EH (cell line): ENCODE measurements at regions not wholly inside any gene's neighbourhood (a gene's known extent, or its start where the extent isn't known, plus 50 kb on each side); places are given as distances from the start of the nearest gene placed in this dataset.

Experiments used
- DNase-seq: peaks from one replicate; pipeline ENCODE4 v3.0.0-alpha.2; 2015; ENCODE audit warnings: low read depth

GRCh38 chrX:5528057-5528456, 700.6 kb downstream of the NLGN4X start:
- DNase-seq = no peak

DNA sequence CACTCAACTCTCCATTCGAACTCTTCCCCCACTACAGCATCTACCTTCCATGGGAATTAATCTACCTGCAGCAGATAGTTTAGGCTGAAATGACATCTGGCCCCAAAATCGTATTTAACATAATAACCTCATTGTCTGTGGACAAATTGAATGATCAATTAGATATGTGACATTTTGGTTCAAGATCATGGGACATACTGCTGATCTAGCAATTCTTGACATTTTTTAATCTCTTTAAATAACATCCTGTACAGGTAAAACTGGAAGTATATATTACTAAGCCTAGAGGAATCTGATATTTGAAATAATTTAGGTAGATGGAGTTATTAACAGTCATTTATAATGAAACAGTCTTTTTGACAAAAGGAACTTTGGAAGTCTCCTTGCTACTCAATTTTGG, 702.5 kb downstream of the NLGN4X start:
- DNase-seq = no peak

GRCh38 chrX:5490786-5491563, 737.7 kb downstream of the NLGN4X start:
- DNase-seq = no peak

GRCh38 chrX:5474282-5474681, 754.4 kb downstream of the NLGN4X start:
- DNase-seq = no peak

- DNase-seq = no peak
These were observed 770.3 kb downstream of the NLGN4X start for GRCh38 chrX:5458300-5458842.

- DNase-seq = no peak
These were observed 779.3 kb downstream of the NLGN4X start for GRCh38 chrX:5449323-5449722.

GRCh38 chrX:5431823-5432222, 796.8 kb downstream of the NLGN4X start:
- no peak for DNase-seq

DNA sequence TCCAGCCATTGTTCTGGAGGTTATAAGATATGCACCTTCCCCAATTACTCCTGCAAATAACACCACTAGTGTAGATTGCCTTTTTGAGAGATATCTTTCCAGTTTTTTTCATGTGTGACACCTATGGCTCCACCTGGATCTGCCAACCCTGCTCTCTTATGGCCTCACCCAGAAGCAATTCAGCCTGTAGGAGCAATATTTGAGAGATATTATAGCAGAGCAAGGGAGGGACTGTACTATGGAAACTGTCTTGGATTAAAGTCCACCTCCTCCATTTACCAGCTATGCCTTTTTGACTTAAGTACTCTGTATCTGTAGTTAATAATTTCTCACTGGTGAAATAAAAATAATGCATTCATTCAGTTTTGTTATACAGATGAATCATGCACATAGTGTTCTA, 803.5 kb downstream of the NLGN4X start:
- no peak for DNase-seq

GRCh38 chrX:5417381-5417780, 811.3 kb downstream of the NLGN4X start:
- no peak for DNase-seq

DNA sequence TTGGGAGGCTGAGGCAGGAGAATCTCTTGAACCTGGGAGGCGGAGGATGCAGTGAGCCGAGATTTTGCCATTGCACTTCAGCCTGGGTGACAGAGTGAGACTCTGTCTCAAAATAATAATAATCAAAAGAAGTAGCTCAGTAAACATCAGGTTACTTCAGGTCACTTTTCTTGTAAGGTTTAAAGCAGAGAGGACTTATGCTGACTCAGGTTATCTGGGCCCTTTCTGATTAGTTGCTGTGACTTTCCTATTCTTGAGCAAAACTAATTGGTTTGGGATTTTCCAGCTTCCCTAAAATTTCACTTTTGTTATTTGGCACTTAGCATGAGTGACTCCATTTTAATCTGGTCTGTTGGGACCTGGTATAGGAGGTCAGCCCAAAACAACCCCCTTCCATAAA, 812.9 kb downstream of the NLGN4X start:
- no peak for DNase-seq

GRCh38 chrX:5409106-5409505, 819.6 kb downstream of the NLGN4X start:
- DNase-seq = no peak

GRCh38 chrX:5402461-5402860, 826.2 kb downstream of the NLGN4X start:
- DNase-seq = no peak

- DNase-seq = no peak
These were observed 829.3 kb downstream of the NLGN4X start for GRCh38 chrX:5399403-5399802.

DNA sequence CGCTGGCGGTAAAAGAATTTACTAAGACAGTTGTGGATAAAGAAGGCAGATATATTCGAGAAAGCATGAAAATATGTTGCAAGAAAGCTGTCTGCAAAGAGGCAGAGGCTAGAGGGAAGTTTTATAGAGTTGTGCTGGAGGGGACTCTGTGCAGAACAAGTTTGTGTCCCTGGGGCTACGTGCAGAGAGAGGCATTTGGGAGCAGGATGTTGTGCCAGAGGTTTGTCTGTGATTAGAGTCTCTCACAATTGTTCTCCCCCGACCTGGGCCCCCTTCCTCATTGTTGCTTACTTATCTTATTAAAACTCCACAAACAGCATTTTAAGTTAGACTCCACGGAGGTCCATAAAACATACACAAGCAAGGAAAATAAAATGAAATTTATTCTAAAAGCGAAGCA, 831.3 kb downstream of the NLGN4X start:
- no peak for DNase-seq

DNA sequence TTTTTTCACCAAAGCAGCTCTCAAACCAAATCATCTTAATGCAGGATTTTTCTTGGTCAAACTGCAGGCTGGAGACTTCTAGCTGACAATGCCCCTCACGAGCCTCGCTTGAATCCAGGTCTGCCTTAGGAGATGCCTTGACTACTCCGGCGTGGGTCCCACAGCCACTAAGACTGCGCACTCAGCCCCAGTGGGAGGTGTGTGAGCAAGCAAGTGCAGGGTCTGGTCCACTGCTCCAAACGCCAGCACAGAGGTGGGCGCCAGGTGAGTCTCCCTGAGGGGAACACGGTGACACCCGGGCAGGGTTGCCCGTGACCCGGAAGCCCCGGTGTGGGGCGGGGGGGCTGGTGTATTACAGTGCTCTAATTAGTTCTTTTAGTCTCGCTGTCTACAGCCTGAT, 838.3 kb downstream of the NLGN4X start:
- DNase-seq = no peak

DNA sequence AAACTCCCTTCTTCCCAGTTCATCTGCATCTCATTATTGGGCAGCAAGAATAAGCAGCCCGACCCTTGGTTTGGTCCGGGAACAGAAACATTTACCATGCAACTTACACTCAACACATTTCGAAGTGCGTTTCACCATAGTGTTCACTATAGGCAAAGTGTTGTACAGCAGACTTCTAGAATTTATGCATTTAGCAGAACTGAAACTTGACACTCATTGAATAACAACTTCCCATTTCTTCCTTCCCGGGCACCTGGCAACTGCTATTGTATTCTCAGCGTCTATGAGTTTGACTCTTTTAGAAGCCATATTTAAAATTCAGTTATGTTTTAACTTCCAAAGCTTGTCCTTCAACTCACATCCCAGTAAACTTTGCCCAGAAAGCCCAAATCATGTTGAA, 840.6 kb downstream of the NLGN4X start:
- no peak for DNase-seq

- no peak for DNase-seq
These were observed 848.2 kb downstream of the NLGN4X start for GRCh38 chrX:5380426-5380825.

- no peak for DNase-seq
These were observed 886.8 kb downstream of the NLGN4X start for GRCh38 chrX:5341902-5342301.

DNA sequence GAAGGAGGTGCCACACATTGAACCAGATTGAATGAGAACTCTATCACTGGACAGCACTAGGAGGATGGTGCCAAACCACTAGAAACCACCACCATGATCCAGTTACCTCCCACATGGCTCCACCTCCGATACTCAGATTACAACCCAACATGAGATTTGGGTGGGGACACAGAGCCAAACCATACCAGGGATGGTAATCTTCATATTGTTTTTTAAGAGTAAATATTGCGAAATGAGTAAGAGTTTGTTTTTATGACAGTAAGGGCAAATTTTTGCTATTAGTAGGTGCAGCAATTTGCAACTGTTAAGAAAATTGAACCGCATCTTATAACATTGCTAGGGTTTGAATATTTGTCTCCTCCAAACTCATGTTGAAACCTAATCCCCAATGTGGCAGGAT, 891.5 kb downstream of the NLGN4X start:
- no peak for DNase-seq

DNA sequence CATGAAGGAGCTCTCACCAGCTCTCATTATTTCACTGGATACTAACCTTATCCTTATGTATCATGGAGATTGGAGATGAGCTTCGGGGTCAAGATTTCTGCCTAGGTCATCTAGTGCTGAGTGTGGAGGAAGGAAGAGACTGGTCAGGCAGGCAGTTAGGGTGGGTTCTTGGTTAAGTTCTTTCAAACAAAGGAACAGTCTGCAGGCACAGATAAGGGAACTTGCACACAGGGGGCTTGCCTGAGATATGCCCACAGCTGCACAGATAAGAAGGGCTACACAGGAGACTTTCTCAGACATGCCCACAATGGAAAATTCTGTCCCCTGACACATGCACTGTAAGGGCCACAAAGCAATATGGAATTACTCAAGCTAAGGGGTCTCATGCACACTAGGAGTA, 904.1 kb downstream of the NLGN4X start:
- DNase-seq = no peak

DNA sequence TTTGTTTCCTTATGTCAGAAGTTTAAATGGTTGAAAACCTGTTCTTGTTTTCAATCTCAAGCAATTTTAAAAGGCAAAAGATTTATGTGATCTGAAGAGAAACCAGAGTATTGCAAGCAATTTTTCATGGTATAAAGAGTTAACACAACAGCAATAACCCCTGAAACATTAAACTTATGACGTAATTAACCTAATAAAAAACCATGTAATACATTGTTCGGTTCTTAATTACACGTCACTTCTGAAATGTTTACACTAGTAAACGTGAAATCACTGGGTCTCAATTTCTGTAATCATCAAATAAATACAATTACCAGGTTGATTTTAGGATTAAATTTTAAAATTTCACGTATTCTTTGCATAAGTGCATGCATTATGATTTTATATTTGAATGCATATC, 914.5 kb downstream of the NLGN4X start:
- DNase-seq = no peak

- DNase-seq = no peak
These were observed 921.3 kb downstream of the NLGN4X start for GRCh38 chrX:5307416-5307815.

GRCh38 chrX:5306654-5307121, 922.0 kb downstream of the NLGN4X start:
- DNase-seq = no peak

DNA sequence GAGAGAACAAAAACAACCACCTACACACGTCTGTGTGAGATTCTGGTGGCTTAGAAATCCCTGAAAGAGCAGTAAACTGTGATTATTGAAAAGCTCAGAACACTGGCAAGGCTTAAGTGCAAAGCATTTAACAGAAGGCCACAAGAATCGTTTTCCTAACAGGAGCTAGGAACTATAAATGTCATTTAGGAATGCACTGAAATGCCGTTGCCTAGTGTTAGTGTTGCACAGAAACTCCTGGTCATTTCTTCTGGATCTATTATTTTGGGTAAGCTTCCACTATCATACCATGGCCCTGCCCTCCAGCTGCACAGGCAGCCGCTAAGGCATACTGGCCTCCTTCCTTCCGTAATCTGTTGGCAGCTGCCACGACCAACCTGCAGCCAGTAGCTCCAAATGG, 923.2 kb downstream of the NLGN4X start:
- no peak for DNase-seq
